Lung (tissue), 11 donors: ENCODE measurements at regions not wholly inside any gene's neighbourhood (a gene's known extent, or its start where the extent isn't known, plus 50 kb on each side); places are given as distances from the start of the nearest gene placed in this dataset.

ENCODE experiments used
- ATAC-seq: fragments of 200-7000 bp; cut with Tn5 transposase; one replicate; pipeline ENCODE4 v1.9.1; 2020; ENCODE audit warnings: moderate number of reproducible peaks; ENCODE audit not compliant: insufficient read depth, low FRiP score
- DNase-seq, 3 donors: peaks; one replicate each; pipeline ENCODE4 v3.0.0-alpha.2; 2013 to 2017
- H3K27ac ChIP-seq, 2 donors: one replicate each; pipeline ENCODE4 v1.5.1; 2013; ENCODE audit warnings: mild to moderate bottlenecking in 2 of 2, moderate library complexity in 2 of 2, control low read depth in 1 of 2, inconsistent platforms in 1 of 2, low read depth in 1 of 2, low read length in 1 of 2
- H3K27me3 ChIP-seq, 3 donors: one replicate each; pipeline ENCODE4 v1.5.1; 2013; ENCODE audit warnings: low read length in 2 of 3; ENCODE audit not compliant: control insufficient read depth in 3 of 3, insufficient read depth in 3 of 3
- H3K36me3 ChIP-seq, 4 donors: one replicate each; pipeline ENCODE4 v1.5.1; 2013; ENCODE audit warnings: low read length in 4 of 4, mild to moderate bottlenecking in 1 of 4, moderate library complexity in 1 of 4; ENCODE audit not compliant: control insufficient read depth in 4 of 4, insufficient read depth in 4 of 4
- H3K4me1 ChIP-seq, 5 donors: one replicate each; pipeline ENCODE4 v1.5.1; 2013; ENCODE audit warnings: low read length in 5 of 5, mild to moderate bottlenecking in 2 of 5, moderate library complexity in 1 of 5; ENCODE audit not compliant: control insufficient read depth in 5 of 5, insufficient read depth in 5 of 5
- H3K4me3 ChIP-seq: one replicate; pipeline ENCODE4 v1.5.1; 2013; ENCODE audit warnings: mild to moderate bottlenecking, control low read depth, moderate library complexity
- H3K9ac ChIP-seq, 2 donors: one replicate each; pipeline ENCODE4 v1.5.1; 2013; ENCODE audit warnings: low read length in 2 of 2, control low read depth in 1 of 2; ENCODE audit not compliant: insufficient read depth in 1 of 2
- H3K9me3 ChIP-seq, 4 donors: one replicate each; pipeline ENCODE4 v1.5.1; 2013; ENCODE audit warnings: low read length in 3 of 4, mild to moderate bottlenecking in 1 of 4, moderate library complexity in 1 of 4; ENCODE audit not compliant: control insufficient read depth in 4 of 4, insufficient read depth in 3 of 4
- CTCF ChIP-seq: IDR thresholded peaks from 2 replicates; pipeline ENCODE4 v1.5.1; 2012; ENCODE audit warnings: mild to moderate bottlenecking; ENCODE audit errors: control extremely low read depth, extremely low read depth
- WGBS, 2 donors: extraction: QIAGEN DNeasy Blood & Tissue Kit; methylation state at CpG; one replicate each; pipeline ENCODE4 v1.1.7; 2013; 5-methylcytosine and 5-hydroxymethylcytosine counted together
- donor health status: control.
- donor health status: control.
- donor health status: Bipolar disorder and iron deficiency.
- donor health status: healthy.
- donor health status: DM: yes; HTN: yes; CAD: no.

GRCh38 chr13:22187329-22187728 lies 516.5 kb downstream of the FGF9 start:
- Histone ChIP-seq H3K4me3 (no peak overlapping the region), H3K27ac (no peak overlapping the region), H3K9me3 (peaks cover 0 to 2% (median 0%) of the 10 kb centered on the region in 4 donors), H3K9ac (no peak overlapping the region), H3K27me3 (no peaks in the 10 kb centered on the region), H3K4me1 (no peaks in the 10 kb centered on the region), H3K36me3 (no peaks in the 10 kb centered on the region)
- 53 to 55% methylated on average over 2 of the region's 2 CpGs for WGBS, 2 donors
- ATAC-seq (no peak), DNase-seq (no peak)
- no peak for TF ChIP-seq CTCF

- Histone ChIP-seq H3K27ac (no peak overlapping the region), H3K9me3 (peaks cover 0 to 4% (median 0%) of the 10 kb centered on the region in 4 donors), H3K36me3 (no peaks in the 10 kb centered on the region), H3K4me1 (no peaks in the 10 kb centered on the region), H3K27me3 (no peaks in the 10 kb centered on the region), H3K4me3 (no peak overlapping the region), H3K9ac (no peak overlapping the region)
- no peak for TF ChIP-seq CTCF
- WGBS, 2 donors: 77 to 86% methylated on average over 8 of the region's 8 CpGs
- ATAC-seq (no peak), DNase-seq (peak; percentile 38 to 59 (median 47))
Observed at GRCh38 chr13:22189176-22190048, 518.5 kb downstream of the FGF9 start.

GRCh38 chr13:22193070-22193469 lies 522.2 kb downstream of the FGF9 start:
- Histone ChIP-seq H3K9me3 (peaks cover 0 to 4% (median 0%) of the 10 kb centered on the region in 4 donors), H3K27me3 (no peaks in the 10 kb centered on the region), H3K4me1 (peaks cover 0 to 4% (median under 1%) of the 10 kb centered on the region in 5 donors), H3K4me3 (no peak overlapping the region), H3K9ac (no peak overlapping the region), H3K27ac (no peak overlapping the region), H3K36me3 (no peaks in the 10 kb centered on the region)
- TF ChIP-seq CTCF: no peak
- DNase-seq (no peak), ATAC-seq (no peak)
- 60 to 67% methylated on average over 2 of the region's 2 CpGs for WGBS, 2 donors
